DND-41 (cell line): ENCODE measurements at regions not wholly inside any gene's neighbourhood (a gene's known extent, or its start where the extent isn't known, plus 50 kb on each side); places are given as distances from the start of the nearest gene placed in this dataset.
A peak's percentile ranks its signal among the peaks of the same experiment; 100 is the strongest.

Experiments used
- ATAC-seq: fragments of 200-7000 bp; cut with Tn5 transposase; 3 replicates; pipeline ENCODE4 v1.9.1; 2021; ENCODE audit warnings: low read depth; ENCODE audit not compliant: insufficient read depth
- DNase-seq: peaks from one replicate; pipeline ENCODE4 v3.0.0-alpha.2; 2020
- H2AFZ ChIP-seq: 2 replicates; pipeline ENCODE4 v1.6.0; 2012; ENCODE audit warnings: low read depth, low read length
- H3K27ac ChIP-seq: 2 replicates; pipeline ENCODE4 v1.5.1; 2012; ENCODE audit warnings: low read length, inconsistent platforms
- H3K27me3 ChIP-seq: fragments of 200-600 bp; sonication (generic); 2 replicates; pipeline ENCODE4 v1.6.0; 2012; ENCODE audit warnings: low read length, mild to moderate bottlenecking, inconsistent platforms; ENCODE audit not compliant: insufficient read depth, poor library complexity
- H3K36me3 ChIP-seq: 2 replicates; pipeline ENCODE4 v1.5.1; 2012; ENCODE audit warnings: low read length, inconsistent platforms; ENCODE audit not compliant: insufficient read depth
- H3K4me1 ChIP-seq: 2 replicates; pipeline ENCODE4 v1.5.1; 2012; ENCODE audit warnings: mild to moderate bottlenecking, low read length; ENCODE audit not compliant: insufficient read depth
- H3K4me2 ChIP-seq: 2 replicates; pipeline ENCODE4 v1.6.0; 2012; ENCODE audit warnings: mild to moderate bottlenecking, moderate library complexity, low read length, inconsistent platforms; ENCODE audit not compliant: insufficient read depth
- H3K4me3 ChIP-seq, 2 experiments: fragments of 200-600 bp in 1 of 2; shearing (Covaris generic) in 1 of 2; 2 replicates each; pipeline ENCODE4 v1.5.1; 2012 to 2016; ENCODE audit warnings: inconsistent platforms in 2 of 2, low read length in 2 of 2, mild to moderate bottlenecking in 2 of 2, low read depth in 1 of 2, moderate library complexity in 1 of 2
- H3K79me2 ChIP-seq: 2 replicates; pipeline ENCODE4 v1.6.0; 2012; ENCODE audit warnings: low read length, inconsistent platforms; ENCODE audit not compliant: insufficient read depth
- H3K9ac ChIP-seq: 2 replicates; pipeline ENCODE4 v1.6.0; 2012; ENCODE audit warnings: low read depth, mild to moderate bottlenecking, inconsistent platforms, low read length, moderate library complexity
- H3K9me3 ChIP-seq: 2 replicates; pipeline ENCODE4 v1.5.1; 2012; ENCODE audit warnings: low read length, moderate library complexity, mild to moderate bottlenecking, inconsistent platforms; ENCODE audit not compliant: insufficient read depth, severe bottlenecking
- H4K20me1 ChIP-seq: 2 replicates; pipeline ENCODE4 v1.6.0; 2012; ENCODE audit warnings: low read length; ENCODE audit not compliant: insufficient read depth
- CTCF ChIP-seq: IDR thresholded peaks from 2 replicates; pipeline ENCODE4 v1.5.1; 2012; ENCODE audit warnings: borderline replicate concordance, low read length, moderate library complexity, mild to moderate bottlenecking; ENCODE audit not compliant: poor library complexity, severe bottlenecking; ENCODE audit errors: extremely low read depth
- EZH2 ChIP-seq: IDR thresholded peaks from 3 replicates; pipeline ENCODE4 v1.6.1; 2012; ENCODE audit warnings: borderline replicate concordance, low read depth, mild to moderate bottlenecking, moderate library complexity, low read length, inconsistent platforms; ENCODE audit not compliant: severe bottlenecking

DNA sequence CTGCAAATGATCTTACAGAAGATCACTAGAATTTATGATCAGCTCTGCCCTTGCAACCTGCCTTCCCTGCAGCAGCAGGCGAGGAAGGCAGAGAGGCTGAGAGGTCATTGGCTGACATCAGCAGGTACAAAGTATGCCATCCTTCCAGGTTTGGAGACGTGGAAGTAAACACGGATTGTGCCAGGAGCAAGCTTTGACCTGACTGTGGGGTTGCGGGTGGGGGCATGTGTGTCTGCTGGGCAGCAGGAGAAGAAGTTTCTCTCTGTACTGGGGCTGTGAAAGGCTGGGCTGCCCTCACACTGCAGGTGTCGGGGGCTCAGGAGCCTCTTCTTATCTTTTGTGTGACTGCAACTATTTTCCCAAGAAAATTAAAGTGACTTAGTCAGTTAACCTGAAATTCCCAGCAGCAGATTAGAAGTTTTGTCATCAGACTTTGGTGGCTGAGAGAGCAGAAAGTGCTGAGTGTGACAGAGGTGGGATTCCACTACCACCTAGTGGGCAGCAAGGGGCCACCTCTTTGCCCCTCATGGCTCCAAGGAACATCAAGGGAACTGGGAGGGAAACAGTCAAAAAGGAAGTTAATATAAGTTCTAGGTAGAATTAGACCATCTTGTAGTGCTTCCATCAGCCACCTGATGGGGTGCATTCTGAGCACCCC is 565.9 kb downstream of the ETS1 start:
- Histone ChIP-seq H2AFZ (no peak overlapping the region), H3K9me3 (no peaks in the 10 kb centered on the region), H4K20me1 (no peaks in the 10 kb centered on the region), H3K4me2 (no peak overlapping the region), H3K9ac (no peak overlapping the region), H3K79me2 (no peaks in the 10 kb centered on the region), H3K4me1 (no peaks in the 10 kb centered on the region), H3K4me3 (no peak overlapping the region), H3K36me3 (no peaks in the 10 kb centered on the region), H3K27me3 (no peaks in the 10 kb centered on the region), H3K27ac (no peak overlapping the region)
- peak; percentile 65 for TF ChIP-seq CTCF
- no peak for TF ChIP-seq EZH2
- DNase-seq (no peak), ATAC-seq (peak; percentile 55)

GRCh38 chr11:128018692-128019091 is 568.7 kb downstream of the ETS1 start:
- no peaks in the 10 kb centered on the region for H3K36me3 ChIP-seq
- H3K4me2 ChIP-seq, result no peak overlapping the region
- H3K4me3 ChIP-seq, result no peak overlapping the region
- H4K20me1 ChIP-seq, result no peaks in the 10 kb centered on the region
- DNase-seq (no peak), ATAC-seq (no peak)
- TF ChIP-seq CTCF (no peak), EZH2 (no peak)
- H3K27me3 ChIP-seq, result no peaks in the 10 kb centered on the region
- H3K4me1 ChIP-seq, result no peaks in the 10 kb centered on the region
- no peak overlapping the region for H3K9ac ChIP-seq
- H3K27ac ChIP-seq, result no peak overlapping the region
- H3K79me2 ChIP-seq, result no peaks in the 10 kb centered on the region
- no peak overlapping the region for H2AFZ ChIP-seq
- H3K9me3 ChIP-seq, result no peaks in the 10 kb centered on the region

GRCh38 chr11:128005562-128005961 is 581.8 kb downstream of the ETS1 start:
- Histone ChIP-seq H3K27me3 (no peaks in the 10 kb centered on the region), H3K27ac (no peak overlapping the region), H3K9ac (no peak overlapping the region), H3K9me3 (peaks cover 5% of the 10 kb centered on the region), H4K20me1 (no peaks in the 10 kb centered on the region), H3K4me1 (no peaks in the 10 kb centered on the region), H3K4me3 (no peak overlapping the region), H3K79me2 (no peaks in the 10 kb centered on the region), H3K36me3 (no peaks in the 10 kb centered on the region), H3K4me2 (no peak overlapping the region), H2AFZ (no peak overlapping the region)
- DNase-seq, result no peak
- TF ChIP-seq EZH2 (no peak), CTCF (no peak)
- ATAC-seq, result no peak
